T-helper 2 cell (primary cell): ENCODE measurements at regions not wholly inside any gene's neighbourhood (a gene's known extent, or its start where the extent isn't known, plus 50 kb on each side); places are given as distances from the start of the nearest gene placed in this dataset.

Experiments used
- DNase-seq, 5 experiments: peaks; one replicate each; pipeline versions ENCODE4 v3.0.0 to v3.0.0-alpha.2; 2012 to 2022

DNA sequence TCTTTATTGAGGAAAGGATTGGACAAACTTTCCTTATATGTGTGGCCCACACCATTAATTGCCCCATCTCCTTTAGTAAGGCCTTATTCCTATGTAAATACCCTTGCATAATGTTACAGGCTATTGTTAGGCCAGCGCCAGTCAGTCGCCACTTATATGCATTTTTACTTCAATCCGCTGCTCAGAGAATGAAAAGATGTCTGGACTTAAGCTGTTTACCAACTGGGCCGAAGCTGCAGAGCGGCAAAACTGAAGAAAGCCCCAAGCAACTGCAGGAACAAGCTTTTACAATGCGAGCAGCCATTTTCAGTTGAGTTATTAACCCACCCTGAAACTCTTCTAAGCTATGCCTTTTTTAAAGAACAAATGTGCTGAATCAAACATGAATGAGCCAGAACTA lies 92.1 kb upstream of the OTX2 start:
- DNase-seq: no peak

DNA sequence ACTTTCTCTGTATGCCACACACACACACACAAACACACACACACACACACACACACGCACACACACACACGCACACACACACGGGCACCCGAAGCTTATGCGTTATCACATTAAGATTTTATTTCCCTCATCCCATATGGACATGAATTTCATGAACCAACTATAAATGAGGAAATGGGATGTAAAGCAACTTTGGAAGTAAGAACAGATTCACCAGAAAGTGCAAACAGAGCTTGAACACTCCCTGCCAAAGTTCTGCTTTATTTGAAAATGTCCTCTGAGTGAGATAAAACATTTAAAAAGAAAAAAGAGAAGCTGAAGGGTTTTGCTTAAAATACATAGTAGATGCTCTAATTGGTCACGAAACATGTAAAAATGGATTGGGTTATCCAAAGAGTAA lies 90.4 kb upstream of the OTX2 start:
- no peak for DNase-seq

DNA sequence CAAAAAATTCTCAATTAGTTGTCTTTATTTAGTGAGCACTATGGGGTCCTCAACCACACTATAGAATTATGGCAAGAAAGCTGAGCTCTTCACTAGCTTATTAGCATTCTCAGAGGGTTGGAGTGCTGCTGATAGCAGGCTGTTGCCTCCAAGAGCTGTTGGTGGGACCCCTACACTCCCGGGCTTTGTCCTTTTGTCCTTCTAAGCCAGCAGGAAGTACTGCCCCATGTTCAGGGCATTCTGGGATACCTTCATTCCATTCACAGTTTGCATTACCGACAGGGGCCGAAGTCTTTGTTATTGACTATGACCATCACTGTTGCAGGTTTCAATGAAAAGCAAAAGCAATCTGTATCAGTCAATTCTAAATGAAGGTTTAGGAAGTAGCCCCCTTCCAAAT lies 89.5 kb upstream of the OTX2 start:
- no peak for DNase-seq

DNA sequence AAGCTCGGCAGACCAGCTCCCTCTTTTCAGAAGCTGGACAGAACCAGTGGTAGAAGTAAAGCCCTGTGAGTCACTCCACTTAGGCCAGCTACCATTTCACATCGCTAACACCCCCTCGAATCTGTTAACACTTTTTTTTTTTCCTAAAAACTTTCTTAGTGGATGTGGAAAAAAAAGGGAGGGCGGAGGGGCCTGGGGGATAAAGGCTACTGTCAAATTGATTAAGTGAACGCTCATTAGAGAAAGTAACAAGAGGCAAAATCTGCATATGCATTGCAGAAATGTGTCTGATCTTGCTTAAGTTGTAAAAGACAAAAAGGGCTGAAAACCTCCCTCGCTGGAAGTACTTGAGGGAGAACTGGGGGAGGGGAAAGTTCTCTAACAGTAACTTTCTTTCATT lies 86.6 kb upstream of the OTX2 start:
- DNase-seq: no peak

DNA sequence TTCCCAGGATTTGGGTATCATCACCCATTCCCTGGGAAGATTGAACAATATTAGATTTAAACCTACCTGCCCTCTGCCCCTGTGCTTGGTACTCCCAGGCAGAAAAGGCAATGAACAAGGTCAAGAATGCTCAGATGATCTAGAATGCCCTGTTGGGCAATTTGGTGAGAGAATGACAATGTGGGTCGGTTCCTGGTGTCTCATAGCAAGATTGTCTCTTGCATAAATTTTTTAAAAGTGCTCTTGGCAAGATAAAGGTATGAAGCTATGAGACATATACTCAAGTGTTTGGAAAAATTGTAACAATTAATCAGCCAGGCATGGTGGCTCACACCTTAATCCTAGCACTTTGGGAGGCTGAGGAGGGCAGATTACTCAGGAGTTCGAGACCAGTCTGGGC lies 86.0 kb upstream of the OTX2 start:
- no peak for DNase-seq

DNA sequence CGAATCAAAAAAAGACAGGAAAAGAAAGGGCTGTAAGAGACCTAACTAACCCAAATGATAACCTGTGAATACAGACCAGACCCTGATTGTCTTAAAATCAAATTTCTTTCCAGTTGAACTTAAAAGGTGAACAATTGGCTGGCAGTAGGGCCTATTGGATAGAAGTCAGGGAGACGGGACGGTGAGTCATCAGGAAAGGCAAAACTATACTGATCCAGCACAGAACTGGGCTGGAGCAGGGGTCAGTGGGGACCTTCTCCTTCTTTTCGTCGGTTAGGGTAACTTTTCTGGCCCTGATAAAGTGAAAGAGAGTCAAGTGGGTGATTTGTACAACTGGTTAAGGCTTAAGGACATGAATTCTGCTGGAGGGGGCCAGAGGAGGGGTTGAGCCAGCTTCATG lies 84.9 kb upstream of the OTX2 start:
- no peak for DNase-seq

DNA sequence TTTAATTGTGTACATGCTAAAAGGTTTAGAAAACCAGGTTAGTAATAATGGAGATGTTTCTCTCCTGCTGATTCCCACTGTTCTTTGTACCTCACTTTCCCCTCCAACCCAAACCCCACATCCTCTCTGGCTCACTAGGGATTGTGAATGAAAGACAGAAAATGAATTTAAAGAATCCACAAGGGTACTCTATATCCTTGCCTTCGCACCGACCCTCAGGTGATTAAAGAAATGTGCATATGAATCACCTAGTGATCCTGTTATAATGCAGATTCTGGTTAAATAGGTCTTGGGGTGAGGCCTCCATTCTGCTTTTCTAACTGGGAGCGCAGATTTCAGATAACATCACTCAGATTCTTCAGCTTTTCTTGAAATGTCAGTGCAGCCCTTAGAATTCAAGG lies 84.3 kb upstream of the OTX2 start:
- no peak for DNase-seq

DNA sequence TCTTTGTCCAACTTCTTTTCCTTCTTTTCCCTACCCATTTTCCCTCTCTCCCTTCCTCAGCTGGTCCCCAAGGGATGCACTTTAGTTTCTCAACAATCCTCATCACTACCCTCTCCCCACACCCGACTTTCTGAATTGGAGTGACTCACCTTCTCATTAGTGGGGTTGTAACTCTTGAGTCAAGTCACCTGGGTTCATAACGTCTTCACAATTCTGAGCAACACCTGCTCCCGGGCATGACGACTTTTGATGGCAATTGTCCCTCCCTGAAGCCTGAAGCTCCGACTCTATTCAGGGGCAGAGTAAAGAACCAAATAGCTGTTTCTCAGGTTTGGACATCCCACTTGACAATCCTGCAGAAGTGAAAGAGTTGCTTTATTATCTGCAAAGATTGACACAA lies 82.7 kb upstream of the OTX2 start:
- no peak for DNase-seq

DNA sequence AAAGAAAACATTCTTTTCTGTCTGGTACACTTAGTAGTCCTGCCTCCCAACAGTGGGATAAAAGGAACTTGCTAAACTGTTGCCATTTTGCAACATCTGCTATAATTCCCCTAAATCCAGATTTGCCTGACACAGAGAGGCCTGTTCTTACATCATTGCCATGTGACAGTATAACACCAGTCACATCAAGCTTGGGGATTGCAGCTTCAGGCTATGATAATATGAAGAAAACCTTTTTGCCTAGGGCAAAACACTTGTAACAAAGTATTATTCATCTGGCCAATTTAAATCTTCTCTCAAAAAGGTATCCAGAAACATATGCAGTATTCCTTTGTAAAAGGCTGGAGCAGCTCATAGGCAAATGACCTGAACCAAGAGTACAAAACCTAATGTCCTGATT lies 80.9 kb upstream of the OTX2 start:
- DNase-seq: no peak

DNA sequence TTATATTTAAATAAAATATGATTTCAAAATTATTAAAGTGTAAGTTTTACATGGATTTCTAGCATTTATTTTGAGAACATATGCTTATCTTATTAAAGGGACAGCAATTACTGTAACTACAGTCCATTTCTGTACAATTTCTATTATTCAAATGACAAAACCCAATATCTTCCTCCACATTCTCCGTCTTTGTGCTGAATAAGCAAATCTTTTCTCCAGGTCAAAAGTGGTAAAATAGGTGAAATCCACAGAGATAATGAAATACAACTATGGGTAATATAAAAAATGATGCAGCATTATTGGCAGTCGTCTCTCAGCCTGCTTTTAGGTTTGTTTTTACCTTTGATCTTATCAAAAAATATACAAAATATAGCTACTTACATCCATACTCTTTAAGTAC lies 79.4 kb upstream of the OTX2 start:
- no peak for DNase-seq

DNA sequence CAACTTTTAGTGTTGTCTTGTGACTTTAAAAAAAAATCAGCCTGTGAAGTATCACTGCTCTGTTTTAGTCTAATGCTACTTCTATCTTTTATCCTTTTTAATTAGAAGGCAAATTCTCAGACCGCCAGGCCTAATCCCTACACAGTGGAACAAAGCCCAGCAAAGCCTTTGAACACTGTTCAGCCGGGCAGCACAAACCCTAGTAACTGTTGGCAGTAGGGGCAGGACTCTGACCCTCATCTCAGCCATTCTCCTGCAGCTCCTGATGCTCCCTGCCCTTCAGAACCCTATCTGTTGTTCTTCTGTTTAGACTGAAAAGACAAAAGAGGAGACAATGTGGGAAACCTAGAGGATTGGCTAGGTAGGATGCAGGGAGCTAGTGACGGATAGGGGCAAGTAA lies 78.0 kb upstream of the OTX2 start:
- DNase-seq: no peak

DNA sequence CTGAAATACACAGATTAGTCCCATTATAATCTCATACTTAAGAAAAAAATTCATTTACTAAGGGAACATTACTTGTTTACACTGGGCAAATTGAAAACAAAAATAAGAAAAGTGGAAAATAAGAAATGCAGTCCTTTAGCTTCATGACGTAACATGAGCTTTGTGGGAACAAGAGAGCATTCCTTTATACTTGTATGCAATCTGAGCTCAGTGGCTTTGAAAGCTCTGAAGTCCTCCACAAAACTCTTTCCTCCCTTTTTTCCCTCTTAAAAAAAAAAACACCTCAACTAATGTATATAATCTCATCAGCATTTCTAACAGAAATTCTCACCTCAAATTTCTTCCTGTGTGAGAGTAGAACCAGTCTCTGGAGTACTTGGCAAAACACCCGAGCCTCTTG lies 76.9 kb upstream of the OTX2 start:
- DNase-seq: no peak

DNA sequence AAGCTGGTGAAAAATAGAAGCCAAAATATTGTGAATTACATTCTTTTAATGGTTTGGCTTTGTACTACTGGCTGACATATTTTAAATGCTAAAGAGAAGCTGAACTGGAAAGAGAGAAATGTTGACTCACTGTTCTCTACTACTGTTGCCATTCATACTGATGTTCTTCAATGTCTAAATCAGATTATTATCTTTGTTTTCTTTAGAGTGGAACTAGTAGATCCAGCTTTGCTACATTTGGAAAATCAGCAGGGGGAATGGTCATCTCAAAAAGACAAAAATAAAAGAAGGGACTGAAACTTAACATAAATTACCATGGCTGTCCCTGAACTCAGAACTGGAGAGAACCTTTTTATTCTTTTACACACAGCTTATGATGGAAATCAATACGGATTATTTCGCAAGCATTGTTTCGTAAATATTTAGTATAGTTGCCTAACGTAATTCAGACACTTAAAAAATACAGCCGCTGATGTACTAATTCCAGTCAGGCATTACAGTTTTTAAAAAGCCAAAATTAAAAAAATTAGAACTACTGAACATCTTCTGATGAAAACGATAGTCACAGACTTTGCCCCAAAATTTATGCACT lies 76.3 kb upstream of the OTX2 start:
- no peak for DNase-seq

DNA sequence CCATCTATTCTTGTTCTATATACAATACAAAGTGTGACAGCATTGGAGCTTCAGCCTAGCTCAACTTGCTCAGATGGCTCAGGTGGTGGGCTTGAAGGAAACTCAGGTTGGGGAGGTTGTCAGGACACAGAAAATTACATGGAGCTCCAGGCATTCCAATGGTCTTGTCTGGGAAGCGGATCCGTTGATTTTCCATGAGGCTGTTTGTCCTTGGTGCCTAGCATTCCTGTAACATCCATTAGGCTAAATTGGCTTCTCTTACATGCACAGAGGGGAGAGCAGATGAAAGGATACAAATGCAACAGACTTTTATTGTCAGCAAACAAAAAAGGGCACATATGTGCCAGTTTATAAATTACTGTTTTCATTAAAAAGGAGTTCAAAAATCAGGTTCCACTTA lies 75.5 kb upstream of the OTX2 start:
- DNase-seq: no peak

DNA sequence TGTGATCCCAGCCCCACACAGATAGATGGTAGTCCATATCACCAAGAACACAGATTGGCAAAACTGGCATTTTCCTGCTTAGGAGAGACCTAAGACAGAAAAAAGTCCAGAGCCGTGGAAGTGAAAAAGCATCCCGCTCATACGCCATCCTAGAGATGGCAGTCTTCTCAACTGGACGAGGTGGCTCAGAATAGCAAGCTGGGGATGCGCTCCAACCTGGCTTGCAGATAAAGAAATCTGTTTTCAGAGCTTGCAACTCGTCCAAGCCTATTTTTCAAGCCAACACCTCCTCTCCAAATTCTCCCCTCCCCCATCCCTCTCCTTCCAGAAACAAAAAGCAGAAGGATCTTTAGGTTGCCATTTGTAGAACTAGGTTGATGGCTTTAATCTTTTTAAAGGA lies 74.3 kb upstream of the OTX2 start:
- DNase-seq: no peak

DNA sequence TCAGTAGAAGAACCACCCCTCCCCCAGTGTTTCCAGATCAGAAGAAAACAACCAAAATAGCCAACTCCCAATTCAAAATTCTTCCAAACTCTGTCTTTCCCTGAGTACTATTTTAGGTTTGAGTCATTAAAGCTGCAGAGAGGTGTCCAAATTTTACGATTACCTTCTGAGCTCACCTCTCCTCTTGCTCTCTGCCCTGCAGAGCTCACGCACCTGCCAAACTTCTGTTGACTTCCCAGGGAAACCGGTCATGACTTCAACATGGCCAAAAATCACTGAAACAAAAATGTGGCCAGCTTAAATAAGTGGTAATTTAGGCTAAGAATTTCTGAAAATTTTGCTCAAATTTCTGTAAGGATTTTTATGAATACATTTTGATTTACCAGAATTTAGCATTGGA lies 70.9 kb upstream of the OTX2 start:
- no peak for DNase-seq

DNA sequence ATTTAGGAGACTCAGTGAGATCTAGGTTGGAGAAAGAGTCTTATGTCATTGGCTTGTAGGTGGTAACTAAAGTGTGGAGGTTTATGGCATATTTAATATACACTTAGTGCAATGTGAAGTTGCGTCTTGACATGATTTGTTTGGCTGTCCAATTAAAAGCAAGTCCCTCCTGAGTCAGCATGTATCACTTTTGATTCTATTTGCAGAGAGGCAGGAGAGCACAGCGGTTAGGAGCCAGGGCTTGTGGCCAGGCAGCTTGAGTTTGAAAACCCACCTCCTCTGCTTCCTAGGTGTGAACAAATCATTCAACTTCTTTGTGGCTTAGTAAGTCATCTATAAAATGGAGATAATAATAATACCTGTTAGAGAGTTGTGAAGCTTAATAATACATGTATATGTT lies 68.5 kb upstream of the OTX2 start:
- no peak for DNase-seq

DNA sequence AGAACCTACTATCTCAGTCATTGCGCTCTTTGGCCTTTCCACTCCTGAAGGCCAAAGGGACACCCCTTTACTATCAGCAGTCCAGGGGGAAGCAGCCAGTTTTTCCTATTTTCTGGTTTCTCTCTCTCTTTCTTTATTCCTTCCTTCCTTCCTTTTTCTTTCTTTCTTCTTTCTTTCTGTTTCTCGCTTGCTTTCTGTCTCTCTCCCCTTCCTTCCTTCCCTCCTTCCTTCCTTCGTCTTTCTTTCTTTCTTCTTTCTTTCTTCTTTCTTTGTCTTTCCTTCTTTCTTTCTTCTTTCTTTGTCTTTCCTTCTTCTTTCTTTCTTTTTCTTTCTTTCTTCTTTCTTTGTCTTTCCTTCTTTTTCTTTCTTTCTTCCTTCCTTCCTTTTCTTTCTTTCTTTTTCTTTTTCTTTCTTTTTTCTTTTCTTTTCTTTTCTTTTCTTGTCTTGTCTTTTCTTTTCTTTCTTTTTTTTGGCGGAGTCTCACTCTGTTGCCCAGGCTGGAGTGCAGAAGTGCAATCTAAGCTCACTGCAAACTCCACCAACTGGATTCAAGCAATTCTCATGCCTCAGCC lies 64.9 kb upstream of the OTX2 start:
- no peak for DNase-seq

DNA sequence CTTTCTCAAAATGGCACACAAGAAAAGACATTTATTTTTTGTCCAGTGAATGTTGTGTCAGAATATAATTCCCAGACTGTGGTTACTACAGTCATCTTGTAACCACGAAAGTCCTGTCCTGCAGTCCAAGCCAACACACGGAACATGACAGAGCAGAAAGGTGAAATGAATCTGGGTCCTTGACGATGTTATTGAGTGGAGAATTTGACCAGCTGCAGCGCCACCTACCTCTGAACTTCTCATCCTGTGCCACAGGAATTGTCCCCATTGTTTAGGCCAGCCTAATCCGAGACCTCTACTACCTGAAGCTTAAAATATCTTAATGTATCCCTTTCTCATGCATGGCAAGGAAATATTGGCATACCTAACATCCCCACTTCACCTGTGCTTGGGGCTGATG lies 64.1 kb upstream of the OTX2 start:
- no peak for DNase-seq

DNA sequence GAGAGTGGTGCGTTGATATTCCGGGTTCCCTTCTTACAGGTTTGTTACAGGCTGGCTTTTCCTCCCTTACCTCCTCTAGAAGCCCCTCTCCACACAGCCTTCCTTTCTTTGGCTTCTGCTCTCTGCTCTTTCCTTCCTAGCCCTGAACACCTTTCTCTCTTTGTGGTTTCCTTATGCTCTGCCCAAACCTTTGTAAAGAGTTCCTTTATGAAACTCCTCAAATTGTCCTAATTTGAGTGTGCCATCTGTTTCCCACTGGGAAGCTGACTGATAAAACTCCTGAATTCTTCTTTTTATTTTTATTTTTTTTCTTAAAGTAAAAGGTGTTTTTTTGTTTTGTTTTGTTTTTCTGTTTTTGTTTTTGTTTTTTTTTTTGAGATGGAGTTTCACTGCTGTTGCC lies 60.1 kb upstream of the OTX2 start:
- DNase-seq: no peak

DNA sequence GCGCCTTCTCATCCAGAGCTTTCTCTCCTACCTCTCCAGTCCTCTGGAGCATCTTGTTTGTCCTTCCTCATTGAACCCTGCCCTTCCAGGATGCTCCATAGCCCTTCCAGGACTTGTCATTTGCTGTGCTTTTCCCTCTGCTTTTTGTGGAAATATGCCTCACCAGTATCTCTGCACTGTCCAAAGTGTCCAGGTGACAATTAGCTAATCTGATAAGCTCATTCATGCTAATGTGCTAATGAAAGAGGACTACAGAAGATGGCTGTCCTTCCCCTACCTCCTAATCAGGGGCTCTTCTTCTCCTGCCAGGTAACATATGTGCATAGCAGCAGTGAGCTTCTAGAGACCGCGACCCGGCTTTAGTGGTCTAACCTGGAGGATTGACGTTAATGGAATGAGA lies 58.4 kb upstream of the OTX2 start:
- DNase-seq: no peak

DNA sequence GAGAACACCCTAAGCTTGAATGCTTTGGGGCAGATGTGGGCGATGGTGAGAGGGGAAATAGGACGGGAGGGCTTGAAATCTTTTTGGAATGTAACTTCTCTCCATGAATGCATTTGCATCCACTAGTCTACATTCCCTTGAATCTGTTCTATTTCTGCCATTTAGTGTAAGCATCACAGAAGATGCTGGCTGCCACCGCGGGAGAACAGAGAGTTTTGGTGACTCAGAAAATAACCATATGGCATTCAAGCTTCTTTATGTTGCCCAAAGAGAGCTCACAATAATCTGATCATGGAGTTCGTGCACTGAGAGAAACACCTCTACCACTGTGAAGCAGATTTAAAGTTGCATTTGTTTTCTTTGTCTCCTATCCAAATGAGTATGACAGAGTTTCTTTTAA lies 52.6 kb upstream of the OTX2 start:
- no peak for DNase-seq

DNA sequence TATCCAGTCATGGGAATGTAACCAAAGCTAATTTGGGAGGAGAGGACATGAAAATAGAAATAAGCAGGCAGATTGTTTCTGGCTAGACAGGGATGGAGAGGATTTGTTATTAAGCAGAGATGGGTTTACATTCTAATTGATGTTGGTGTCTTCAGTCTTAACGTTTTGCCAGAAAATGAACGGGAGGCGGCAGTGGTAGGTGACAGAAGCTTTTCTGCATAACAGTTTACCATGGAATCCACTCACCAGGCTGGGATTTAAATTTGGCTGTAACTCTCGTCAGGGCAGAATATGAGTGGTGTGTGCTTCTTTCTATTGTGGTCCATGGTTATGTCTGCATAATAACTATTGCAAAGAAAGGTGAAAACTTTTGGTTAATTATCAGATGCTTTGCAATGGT lies 50.2 kb upstream of the OTX2 start:
- no peak for DNase-seq
